ENCODE measurements at regions not wholly inside any gene's neighbourhood (a gene's known extent, or its start where the extent isn't known, plus 50 kb on each side); places are given as distances from the start of the nearest gene placed in this dataset.
A peak's percentile ranks its signal among the peaks of the same experiment; 100 is the strongest.
"Not testable (repeated sequence)": the region's sequence is repeated elsewhere in the genome, so short reads cannot be mapped to it uniquely, and the experiment has no call there.

GRCh38 chr5:127216143-127216542 is 74.5 kb upstream of the MEGF10 start:
- no peak for DNase-seq

- DNase-seq, result no peak
These were observed 73.5 kb upstream of the MEGF10 start for GRCh38 chr5:127216898-127217675.

GRCh38 chr5:127221936-127222335 is 68.7 kb upstream of the MEGF10 start:
- DNase-seq, result not testable (repeated sequence)

GRCh38 chr5:127222571-127223156 is 67.9 kb upstream of the MEGF10 start:
- DNase-seq, result not testable (repeated sequence)

GRCh38 chr5:127223256-127223974 is 67.2 kb upstream of the MEGF10 start:
- no peak for DNase-seq

GRCh38 chr5:127227881-127228280 is 62.7 kb upstream of the MEGF10 start:
- DNase-seq, result no peak

- no peak for DNase-seq
These were observed 61.9 kb upstream of the MEGF10 start for GRCh38 chr5:127228540-127229184.

- peak; percentile 58 for DNase-seq
These were observed 61.3 kb upstream of the MEGF10 start for GRCh38 chr5:127229185-127229889.

GRCh38 chr5:127231118-127231517 is 59.5 kb upstream of the MEGF10 start:
- DNase-seq, result no peak

GRCh38 chr5:127233590-127233989 is 57.0 kb upstream of the MEGF10 start:
- no peak for DNase-seq

GRCh38 chr5:127235136-127235535 is 55.5 kb upstream of the MEGF10 start:
- DNase-seq, result no peak

- no peak for DNase-seq
These were observed 54.3 kb upstream of the MEGF10 start for GRCh38 chr5:127236254-127236653.
